Astrocyte of the cerebellum (primary cell): ENCODE measurements at regions not wholly inside any gene's neighbourhood (a gene's known extent, or its start where the extent isn't known, plus 50 kb on each side); places are given as distances from the start of the nearest gene placed in this dataset.

Experiments
- DNase-seq: peaks from one replicate; pipeline ENCODE4 v3.0.0-alpha.2; 2011; ENCODE audit warnings: low read depth
- H3K4me3 ChIP-seq: 2 replicates; pipeline ENCODE4 v1.5.1; 2011; ENCODE audit warnings: mild to moderate bottlenecking, low read depth, low read length, moderate library complexity
- in situ Hi-C: cut with HindIII; loops from 2 replicates; pipeline ENCODE4 v1.10.0; 2017; ENCODE audit warnings: low sequenced_read_pairs
- TF ChIP-seq, protein P1 (sequence below): IDR thresholded peaks from 2 replicates; pipeline ENCODE4 v1.5.1; 2012; ENCODE audit warnings: low read length, low read depth, moderate library complexity, mild to moderate bottlenecking; ENCODE audit errors: missing control alignments

GRCh38 chr5:120231563-120231962, 232.5 kb upstream of the PRR16 start:
- in situ Hi-C loops: no loop called here
- TF ChIP-seq, protein P1, sequence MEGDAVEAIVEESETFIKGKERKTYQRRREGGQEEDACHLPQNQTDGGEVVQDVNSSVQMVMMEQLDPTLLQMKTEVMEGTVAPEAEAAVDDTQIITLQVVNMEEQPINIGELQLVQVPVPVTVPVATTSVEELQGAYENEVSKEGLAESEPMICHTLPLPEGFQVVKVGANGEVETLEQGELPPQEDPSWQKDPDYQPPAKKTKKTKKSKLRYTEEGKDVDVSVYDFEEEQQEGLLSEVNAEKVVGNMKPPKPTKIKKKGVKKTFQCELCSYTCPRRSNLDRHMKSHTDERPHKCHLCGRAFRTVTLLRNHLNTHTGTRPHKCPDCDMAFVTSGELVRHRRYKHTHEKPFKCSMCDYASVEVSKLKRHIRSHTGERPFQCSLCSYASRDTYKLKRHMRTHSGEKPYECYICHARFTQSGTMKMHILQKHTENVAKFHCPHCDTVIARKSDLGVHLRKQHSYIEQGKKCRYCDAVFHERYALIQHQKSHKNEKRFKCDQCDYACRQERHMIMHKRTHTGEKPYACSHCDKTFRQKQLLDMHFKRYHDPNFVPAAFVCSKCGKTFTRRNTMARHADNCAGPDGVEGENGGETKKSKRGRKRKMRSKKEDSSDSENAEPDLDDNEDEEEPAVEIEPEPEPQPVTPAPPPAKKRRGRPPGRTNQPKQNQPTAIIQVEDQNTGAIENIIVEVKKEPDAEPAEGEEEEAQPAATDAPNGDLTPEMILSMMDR: no peak
- H3K4me3 ChIP-seq: no peak overlapping the region
- DNase-seq: no peak

DNA sequence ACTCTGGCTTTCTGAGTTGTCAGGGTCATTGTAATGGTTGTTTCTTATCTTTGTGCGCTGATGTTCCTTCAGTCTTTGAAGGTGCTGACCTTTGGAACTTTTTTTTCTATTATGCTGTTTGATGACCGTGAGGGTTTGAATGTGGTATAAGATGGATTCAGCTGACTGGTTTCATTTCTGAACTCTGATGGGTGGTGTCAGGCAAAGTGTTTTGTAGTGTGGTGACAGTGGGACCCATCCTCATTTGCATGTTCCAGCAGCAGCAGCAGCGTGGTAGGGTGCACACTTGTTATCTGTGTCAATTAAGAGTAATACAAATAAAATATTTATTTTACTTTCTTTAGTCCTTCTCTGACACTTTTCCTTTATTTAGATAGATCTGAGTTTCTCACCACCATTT, 227.7 kb upstream of the PRR16 start:
- in situ Hi-C loops: no loop called here
- no peak overlapping the region for H3K4me3 ChIP-seq
- DNase-seq: no peak
- TF ChIP-seq, protein P1: no peak

DNA sequence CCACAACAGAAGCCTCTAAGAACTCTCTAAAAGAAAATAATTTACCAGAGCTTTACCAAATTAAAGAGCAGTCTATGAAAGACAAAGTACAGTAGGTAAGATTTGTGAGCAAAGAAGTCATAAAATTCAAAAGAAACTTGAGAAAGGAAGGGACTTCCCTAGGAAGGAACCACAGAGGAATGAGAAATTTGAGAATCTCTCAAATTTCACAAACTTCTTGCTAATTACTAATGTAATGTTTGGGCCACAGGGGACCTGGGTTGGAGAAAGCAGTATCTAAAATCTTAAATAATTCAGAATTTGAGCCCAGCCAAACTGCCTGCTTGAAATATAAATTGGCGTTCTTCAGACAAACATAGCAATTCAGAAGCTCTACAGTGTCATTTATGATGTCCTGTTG, 225.0 kb upstream of the PRR16 start:
- TF ChIP-seq, protein P1: no peak
- no peak overlapping the region for H3K4me3 ChIP-seq
- no peak for DNase-seq
- in situ Hi-C loops: no loop called here

GRCh38 chr5:120240706-120241105, 223.4 kb upstream of the PRR16 start:
- TF ChIP-seq, protein P1: no peak
- DNase-seq: peak; percentile 37
- in situ Hi-C loops: no loop called here
- no peak overlapping the region for H3K4me3 ChIP-seq

DNA sequence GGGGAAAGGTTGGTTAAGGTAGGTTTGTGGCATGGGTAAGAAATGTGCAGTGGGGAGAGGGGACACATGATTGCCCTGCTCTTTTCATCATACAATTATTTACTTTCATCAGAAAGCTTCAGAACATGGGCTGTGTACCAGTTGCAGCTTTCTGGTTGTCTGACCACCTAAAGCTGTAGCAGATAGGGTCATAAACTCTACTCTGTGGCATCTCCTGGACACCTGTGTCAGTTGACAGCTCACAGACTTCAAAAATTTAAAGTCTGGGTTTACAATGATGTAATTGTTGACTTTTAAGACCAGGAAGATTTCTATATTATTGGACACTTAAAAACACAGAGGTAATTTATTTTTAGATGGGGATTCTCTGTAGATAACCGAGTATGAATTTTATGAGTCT, 222.7 kb upstream of the PRR16 start:
- DNase-seq: no peak
- in situ Hi-C loops: no loop called here
- H3K4me3 ChIP-seq: no peak overlapping the region
- TF ChIP-seq, protein P1: no peak

- TF ChIP-seq, protein P1: no peak
- in situ Hi-C loops: no loop called here
- H3K4me3 ChIP-seq: no peak overlapping the region
- no peak for DNase-seq
Observed at GRCh38 chr5:120251898-120252297, 212.2 kb upstream of the PRR16 start.

DNA sequence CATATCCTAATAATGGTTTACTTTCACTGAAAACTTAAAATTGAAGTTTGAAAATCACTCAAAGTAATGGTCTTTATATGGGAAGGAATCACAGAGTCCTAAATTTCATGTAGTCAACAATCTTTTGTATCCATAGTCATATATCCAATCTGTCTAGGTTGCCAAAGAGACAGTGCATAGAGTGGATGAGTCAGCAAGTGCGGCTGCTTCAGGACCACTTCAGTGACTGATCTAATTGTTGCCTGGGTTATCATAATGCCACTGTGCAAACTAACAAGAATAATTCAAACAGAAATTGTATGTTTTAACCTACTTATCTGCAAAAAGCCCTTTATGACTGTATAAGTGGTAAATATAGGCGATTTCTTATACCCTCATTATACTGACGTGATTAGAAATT, 211.3 kb upstream of the PRR16 start:
- in situ Hi-C loops: no loop called here
- TF ChIP-seq, protein P1: no peak
- H3K4me3 ChIP-seq: no peak overlapping the region
- DNase-seq: no peak
